ENCODE measurements at regions not wholly inside any gene's neighbourhood (a gene's known extent, or its start where the extent isn't known, plus 50 kb on each side); places are given as distances from the start of the nearest gene placed in this dataset.

DNA sequence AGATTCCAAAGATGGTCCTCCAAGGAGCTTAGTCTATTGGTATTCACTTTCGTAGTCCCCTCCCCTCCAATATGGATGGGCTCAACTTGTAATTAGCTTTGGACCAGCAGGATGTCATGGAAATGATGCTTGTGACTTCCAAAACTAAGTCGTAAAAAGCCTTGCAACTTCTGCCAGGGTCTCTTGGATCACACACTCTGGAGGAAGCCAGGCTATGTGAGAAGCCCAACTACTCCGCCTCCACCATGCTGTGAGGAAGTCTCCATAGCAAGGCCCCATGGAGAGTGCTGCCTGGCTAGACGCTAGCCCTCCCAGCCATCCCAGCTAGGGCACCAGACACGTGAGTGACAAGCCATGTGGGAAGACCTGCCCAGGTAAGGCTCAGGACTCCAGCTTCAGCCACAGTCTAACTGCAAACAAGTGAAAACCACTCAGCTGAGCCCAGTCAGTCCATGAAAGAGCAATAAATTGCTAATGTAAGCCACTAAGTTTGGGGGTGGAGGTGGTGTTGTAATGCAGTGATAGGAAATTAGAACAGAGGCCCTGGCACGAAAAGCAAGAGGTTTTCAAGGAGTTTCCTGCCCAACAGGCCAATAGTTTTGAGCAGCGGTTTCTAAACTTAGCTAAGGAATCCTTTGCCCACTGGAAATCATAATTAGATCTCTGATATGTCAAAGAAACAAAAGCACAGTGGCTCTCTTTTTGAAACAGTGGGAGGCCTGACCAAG, 77.5 kb upstream of the GLI2 start:
- DNase-seq (ENCODE audit: low spot score): no peak

DNA sequence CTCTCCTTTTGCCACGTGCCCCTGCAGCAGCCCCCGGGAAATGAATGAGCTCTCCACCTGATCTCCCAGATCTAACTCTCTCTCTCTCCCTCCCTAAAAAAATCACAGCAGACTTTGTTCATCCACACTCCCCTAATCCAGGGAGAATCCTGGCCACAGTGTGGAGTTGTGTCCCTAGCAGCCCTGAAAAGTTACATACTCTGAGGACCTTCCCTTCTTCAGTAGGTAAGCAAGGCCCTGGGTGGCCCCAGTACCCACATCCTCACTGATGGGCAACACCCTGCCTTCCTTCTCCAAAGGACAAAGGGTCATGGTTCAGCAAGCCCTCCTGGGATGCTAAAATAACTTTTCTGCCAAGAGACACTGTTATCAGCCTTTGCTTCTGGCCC, 76.9 kb upstream of the GLI2 start:
- no peak for DNase-seq (ENCODE audit: low spot score)

DNA sequence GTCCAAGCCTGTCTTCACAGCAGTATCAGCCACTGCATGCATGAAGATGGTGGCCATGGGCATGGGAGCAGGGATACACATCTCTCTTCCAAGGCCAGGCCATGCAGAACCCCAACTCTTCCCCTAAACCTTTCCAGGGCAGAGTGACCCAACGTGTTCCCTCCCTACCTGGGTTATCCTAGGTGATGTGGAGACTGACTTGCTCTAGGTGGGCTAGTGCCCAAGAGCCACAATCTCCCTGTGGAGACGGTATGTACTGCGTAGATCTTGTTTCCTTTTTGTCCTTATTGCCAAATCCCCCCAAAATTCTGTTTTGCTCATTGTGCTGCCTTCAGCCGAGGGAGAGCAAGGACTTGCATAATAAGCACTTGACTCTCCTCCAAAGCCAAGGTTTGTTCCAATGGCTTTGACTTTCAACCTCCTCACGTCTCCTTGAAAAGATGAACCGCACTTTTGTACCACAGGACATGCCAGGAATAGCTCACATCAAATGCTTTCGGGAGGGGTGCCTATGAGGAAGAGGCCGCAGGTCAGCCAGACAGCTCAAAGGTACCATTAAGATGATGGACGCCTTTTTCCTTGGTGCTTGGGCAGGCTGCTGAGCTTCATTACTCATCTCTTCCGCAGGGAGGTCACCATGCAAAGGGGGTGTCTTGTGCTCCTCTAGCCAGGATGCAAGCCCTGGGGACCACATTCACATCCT, 76.2 kb upstream of the GLI2 start:
- DNase-seq (ENCODE audit: low spot score): no peak

DNA sequence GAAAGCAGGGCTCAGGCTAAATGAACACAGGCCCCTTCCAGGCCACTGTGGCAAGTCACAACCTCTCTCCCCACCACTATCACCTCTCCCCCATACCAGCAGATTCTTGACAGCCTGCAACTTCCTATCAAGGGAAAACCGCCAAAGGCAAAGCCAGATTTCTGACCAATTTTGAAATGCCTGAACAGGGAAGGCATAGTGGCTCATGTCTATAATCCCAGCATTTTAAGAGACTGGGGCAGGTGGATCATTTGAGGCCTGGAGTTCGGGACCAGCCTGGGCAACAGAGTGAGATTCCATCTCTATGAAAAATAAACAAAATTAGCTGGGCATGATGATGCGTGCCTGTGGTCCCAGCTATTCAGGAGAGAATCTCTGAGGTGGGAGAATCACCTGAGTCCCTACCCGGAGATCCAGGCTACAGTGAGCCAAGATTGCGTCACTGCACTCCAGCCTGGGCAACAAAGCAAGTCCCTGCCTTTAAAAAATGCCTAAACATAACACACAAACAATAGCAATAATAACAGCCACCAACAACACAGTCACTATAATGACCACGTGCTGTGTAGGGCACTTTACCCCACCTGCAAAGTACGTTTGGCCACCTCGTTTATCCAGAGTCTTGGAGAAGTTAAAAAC, 75.5 kb upstream of the GLI2 start:
- DNase-seq (ENCODE audit: low spot score): no peak

DNA sequence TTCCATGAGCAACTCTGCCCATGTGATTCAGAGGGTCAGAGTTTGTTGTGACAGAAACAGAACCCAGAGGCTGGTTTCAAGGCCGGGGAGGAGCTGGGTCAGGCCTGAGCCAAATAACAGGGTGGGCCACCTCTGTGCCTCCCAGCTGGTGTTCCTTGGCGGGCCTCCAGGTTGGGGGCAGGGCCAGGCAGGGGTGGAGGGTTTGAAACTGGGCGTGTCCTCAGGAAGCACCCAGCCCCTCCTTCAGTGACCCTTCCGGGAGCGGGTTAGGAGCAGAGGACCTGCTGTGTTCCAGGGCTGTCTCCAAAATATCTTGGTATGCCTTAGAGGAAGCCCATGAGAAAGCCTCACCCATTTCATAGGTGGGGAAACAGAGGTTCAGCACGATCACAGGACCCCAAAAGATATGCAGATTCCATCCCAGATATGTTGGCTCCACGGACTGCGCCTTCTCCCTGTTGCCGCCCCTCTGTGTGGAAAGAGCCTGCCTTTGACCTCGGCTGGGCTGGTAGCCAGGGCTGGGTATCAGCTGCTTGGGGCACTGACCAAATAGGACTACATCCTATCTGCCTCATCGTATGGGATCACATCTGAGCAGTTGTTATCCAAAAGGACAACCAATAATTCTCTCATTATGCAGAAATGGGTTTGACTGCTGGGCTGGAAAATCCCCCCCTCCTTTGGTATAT, 74.8 kb upstream of the GLI2 start:
- DNase-seq (ENCODE audit: low spot score): no peak

DNA sequence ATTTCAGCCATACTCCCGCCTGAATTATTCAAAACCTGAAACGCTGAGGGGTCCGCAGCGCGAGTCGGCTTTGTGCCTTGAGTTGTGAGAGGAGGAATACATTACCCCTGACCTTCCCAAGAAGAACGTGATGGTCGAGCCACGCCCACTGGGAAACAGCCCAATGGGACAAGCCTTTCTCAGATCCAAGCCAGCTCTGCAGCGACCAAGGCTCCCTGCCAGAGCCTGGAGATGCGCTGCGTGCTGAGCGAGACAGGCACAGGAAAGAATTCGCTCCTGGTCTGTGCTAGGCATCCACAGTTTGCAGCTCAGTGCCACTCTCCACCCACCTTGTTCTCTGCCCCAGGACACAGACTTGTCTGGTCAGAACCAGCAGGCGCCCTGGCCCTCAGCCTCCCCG, 74.1 kb upstream of the GLI2 start:
- peak; percentile 64 for DNase-seq (ENCODE audit: low spot score)

DNA sequence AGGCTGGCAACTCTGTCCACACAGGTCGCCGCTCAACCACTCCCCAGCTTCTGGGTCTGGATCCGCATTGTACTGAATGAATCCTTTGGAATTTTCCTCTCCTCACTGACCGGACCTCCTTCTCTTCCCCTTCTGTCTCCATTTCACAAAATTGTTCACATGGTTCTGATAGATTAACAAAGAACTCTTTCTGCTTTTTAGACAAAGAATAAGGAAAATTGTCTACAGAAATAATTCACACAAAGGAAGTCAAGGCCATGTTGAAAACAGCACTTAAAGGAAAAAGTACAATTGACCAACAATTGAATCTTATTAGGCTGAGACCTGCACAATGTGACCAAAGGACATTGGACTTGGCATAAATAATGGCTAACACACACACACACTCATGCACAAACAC, 73.6 kb upstream of the GLI2 start:
- DNase-seq (ENCODE audit: low spot score): no peak

DNA sequence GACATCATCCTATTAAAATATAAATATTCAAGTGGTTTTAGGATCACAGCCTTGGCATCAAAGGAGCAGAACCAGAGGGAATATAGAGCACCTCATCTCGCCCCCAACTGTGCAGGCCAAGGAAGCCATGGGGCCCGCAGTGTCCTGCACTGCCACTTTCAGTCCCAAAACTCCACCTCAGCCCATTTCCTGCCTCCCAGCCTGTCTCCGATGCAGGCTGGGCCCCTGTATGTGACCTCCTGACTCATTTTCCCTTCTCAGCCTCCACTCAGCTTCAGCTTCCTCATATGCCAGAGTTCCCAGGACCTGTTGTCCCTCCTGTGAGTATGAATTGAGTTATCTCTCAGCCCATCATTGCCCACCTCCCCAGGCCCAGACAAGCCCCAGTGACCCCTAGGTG, 72.9 kb upstream of the GLI2 start:
- no peak for DNase-seq (ENCODE audit: low spot score)

DNA sequence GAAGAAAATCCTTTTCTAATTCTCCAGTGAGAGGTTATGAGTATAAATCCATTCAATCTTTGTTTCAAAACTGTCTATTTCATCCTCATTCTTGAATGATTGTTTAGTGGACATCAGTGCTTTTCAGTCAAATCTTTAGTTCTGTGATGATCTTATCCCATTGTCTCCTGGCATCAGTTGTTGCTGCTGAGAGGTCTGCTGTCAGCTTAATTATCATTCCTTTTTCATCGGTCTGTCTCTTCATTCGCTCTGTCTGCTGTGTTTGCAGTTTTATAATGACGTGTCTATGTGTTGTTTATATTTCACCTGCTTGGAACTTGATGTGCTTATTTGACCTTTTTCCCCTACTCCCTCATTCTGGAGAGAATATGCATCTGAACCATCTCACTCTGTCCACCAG, 69.2 kb upstream of the GLI2 start:
- DNase-seq (ENCODE audit: low spot score): no peak

DNA sequence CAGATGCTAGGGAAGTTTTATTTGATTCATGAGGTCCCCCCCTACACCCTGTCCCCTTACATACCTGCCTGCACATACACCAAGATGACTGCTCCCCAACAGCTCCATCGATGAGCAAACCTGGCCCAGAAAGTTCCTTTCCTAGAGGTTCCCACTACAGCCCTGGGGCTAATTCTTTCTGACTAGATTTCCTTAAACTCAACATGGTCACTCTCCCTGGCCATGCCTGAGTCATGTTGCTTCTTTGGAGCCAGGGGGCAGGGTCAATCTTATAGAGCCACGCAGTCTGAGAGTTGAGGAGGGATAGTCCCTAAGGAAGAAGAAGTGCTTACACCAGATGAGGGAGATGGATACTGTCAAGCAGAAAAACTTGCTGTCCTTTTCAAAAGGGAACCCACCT, 67.7 kb upstream of the GLI2 start:
- no peak for DNase-seq (ENCODE audit: low spot score)

DNA sequence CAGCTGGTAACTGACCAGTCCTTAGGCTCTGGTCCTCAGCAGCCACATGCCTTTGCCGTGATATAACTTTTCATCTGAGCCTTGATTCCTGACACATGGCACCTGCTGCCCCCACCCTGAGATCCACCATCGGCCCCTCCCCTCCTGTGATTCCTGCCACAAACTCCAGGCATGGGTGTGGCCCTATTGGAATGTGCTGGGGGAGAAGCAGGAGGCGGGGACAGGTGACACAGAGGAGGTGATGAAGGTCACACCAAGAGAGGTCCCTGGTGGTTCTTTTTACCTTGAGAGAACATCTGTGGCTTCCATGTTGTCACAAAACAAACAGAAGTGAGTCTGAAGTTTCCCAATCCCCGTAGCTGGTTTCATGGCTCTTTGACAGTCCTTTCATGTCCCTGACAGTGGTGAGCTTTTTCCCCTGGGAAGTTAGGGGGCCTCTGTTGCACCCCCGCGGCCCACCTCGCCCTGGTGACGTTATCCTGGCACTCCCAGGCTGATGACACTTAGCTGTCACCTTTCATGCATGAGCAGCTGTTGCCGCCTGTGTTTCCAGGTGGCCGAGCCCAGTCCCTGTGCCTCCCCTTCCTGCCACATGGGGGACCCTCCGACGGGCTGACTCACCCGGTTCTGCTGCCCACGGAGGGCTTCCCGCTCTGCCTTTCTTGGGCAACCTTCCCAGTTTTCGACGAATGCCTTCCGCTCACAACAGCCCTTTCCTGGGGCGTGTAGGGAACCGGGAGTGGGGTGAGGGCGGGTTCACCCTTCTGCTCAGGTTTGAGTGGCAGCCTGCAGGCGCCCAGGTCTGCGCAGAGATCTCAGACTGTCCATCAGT, 66.3 kb upstream of the GLI2 start:
- no peak for DNase-seq (ENCODE audit: low spot score)

DNA sequence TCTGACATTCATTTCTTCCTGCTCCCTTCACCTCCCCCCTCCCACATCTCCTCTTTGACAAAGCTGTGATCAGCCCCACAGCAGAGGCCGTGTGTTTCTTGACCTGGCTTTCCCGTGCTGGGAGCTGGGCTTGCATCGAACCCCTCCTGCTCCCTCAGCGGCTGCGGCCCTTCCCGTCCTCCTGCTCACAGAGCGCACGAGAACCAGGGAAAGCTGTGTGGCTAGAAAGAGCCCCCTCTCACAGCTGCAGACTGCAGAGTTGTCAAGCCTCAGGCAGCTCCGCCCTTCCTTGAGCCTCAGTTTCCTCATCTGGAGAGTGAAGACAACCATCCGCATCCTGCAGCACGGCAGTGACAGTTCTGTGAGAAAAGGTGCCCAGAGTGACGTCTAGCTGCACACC, 65.7 kb upstream of the GLI2 start:
- DNase-seq (ENCODE audit: low spot score): no peak

DNA sequence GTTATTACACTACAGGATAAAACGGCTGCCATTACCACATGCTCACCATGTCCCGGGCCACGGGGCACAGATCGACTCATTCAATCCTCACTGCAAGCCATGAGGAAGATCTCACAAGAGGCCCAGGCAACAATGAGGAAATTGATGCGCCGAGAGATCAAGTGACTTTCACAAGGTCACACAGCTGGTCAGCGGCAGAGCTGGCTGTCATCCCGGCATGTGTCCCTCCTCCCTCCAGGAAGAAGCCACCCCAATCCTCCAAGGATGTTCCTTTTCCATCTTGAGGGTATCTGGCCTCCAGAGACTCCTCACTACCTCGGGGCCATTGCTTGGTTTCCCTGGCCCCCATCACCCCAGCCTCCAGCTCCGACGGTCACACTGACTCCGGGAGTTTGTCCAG, 65.3 kb upstream of the GLI2 start:
- no peak for DNase-seq (ENCODE audit: low spot score)

DNA sequence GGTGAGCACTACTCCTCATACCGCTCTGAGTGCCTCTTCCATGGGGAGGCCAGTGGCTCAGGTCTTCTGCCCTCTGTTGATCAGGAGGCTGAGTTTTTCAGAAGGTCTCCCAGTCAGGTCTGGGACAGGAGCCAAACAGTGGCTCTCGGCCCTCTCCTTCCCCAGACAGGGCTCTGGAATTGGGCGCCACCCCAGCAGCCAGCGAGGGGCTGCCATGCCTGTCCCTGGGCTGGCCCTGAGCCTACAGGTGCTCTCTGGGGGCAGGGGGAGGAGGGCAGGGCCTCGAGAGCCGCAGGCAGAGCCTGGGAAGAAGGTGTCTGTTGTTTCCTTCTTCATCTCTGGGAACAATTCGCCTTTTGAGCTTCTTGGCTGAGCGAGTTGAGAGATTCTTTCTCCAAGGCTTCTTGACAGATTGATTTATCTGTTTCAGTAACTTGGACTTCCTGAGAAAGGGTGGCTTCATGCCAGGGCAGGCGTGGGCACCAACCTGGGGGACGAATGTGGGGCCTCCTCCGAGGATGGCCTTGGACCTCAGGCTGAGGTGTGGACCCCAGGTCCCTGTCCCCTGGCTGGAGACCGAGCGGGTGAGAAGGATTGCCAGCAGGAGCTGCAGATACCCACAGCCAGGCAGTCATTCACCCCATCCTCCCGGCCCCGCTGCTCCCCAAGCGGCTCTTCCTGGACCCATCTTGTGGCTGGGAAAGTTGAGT, 64.7 kb upstream of the GLI2 start:
- DNase-seq (ENCODE audit: low spot score): no peak

DNA sequence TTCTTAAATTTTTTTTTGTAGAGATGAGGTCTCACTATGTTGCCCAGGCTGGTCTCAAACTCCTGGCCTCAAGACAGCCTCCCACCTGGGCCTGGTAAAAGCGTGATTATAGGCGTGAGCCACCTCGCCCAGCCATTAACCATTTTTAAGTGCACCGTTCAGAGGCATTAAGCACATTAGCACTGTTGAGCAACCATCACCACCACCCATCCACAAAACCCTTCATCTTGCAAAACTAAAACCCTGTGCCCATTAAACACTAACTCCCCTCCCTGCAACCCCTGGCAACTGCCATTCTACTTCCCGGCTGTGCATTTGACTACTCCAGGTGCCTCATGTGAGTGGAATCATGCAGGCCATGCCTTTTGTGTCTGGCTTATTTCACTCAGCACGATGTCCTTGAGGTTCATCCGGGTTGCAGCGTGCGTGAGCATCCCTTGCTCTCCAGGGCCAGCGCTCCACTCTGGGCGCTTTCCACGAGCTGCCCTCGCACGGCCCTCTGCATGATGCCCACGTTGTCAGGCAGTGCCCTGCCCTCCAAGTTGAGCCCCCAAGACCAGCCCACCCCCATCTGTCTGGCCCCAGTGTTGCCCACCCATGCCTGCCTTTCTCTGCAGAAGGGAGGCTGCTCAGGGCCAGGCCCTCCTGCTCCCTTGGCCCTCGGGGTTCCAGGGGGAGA, 63.0 kb upstream of the GLI2 start:
- DNase-seq (ENCODE audit: low spot score): no peak

DNA sequence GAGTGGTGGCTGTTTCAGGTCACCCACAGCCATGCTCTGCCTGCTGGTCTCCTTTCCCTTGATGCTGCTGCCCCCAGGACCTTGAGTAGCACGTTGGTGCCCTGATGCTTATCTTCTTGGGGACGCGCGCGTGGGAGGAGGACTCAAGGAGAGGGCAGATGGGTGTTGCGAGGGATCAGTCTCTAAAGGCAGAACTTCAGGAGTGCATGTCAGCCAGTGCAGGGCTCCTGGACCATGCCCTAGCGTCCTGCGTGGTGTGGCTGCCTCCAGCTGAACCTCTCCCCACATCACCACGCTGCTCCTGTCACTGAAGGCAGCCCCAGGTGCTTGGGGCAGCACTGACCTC, 62.5 kb upstream of the GLI2 start:
- no peak for DNase-seq (ENCODE audit: low spot score)

DNA sequence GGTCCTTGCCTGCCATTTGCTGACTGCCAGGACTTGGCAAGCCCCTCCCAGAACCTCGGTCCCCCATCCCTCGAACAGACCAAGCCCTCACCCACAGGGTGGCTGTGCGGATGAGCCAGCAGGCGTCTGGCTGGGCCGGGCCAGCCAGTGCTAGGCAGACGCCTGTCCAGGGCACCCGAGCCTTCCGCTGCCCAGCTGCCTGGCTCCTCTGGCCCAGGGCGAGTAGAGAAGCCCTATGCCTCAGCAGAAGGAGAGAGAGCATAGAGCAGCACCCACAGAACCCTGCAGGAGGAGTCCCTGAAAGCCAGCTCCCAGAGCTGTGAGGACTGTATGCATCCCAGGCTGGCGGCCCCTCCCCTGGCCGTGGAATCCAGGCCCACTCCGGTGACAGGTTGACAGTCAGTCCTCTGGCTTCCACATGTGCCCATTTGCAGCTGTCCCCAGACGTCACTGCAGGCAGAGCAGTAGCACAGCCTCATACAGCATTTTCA, 62.1 kb upstream of the GLI2 start:
- DNase-seq (ENCODE audit: low spot score): no peak

DNA sequence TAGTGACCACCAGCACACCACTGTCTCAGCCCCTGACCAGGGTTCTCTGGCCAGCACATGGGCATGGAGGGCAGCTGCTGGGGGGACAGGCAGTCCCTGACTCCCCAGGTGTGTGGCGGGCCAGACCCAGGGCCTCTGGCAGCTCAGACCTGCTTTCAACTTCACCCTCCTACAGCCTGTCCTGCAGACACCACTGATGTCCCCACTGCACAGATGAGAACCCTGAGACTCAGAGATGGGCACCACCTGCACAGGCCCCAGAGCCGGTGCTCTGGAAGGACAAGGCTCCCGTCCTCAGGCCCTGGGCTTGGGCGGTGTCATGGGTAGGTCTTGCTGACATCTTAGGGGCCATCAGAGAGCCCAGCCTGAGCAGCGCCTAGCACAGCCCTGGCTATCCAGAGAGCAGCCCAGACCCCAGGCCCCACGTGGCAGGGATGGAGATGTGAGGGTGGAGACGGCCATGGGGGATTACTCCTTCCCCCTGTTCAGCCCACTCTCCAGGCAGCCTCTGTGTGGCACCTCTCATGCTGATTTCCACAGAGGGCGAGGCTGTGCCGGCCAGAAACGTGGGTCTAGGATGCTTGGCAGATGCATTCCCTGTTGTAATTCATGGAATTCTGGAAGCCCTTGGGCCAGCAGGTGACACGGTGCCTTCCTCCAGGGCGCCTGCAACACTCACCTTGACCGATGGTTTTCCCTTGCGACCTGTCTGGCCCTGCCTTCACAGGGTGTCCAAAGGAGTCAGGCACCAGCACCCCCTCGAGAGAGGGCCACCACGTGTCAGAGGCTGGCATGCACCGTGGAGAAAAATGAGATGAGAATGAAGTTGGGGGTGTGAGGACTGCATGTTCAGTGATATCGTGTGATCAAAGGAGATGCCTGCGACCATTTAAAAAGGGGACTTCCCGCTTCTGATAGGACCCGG, 61.2 kb upstream of the GLI2 start:
- DNase-seq (ENCODE audit: low spot score): no peak

DNA sequence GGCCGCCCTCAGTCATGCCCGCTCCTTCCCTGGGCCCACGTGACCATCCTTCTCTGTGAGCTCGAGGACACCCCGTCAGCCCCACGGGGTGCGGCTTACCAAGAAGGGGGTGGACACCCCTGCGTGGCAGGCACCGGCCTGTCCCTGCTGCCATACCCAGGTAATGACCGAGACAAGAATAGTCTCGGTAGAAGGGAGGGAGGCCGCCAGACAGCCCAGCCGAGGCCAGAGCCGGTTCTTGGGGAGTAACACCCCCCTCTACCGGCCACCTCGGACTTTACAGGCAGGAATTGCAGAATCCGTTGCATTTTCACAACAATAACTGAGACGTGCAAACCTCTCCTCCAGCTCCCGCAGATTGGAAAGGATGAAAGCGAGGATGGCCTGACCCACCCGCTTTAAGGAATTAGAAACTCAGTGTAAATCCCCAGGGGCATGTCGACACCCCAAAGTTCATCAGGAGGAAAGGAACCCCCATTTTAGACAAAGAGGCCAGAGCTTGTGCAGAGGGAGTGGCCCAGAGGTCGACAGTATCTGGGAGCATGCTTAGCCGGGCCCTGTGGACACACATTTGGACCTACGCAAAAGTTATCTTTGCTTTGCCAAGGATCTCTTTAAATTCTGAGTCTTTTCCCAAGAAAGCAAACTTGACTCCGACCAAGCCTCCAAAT, 60.1 kb upstream of the GLI2 start:
- DNase-seq (ENCODE audit: low spot score): no peak
